CD4-positive, CD25-positive, alpha-beta regulatory T cell (primary cell): ENCODE measurements at regions not wholly inside any gene's neighbourhood (a gene's known extent, or its start where the extent isn't known, plus 50 kb on each side); places are given as distances from the start of the nearest gene placed in this dataset.
"Not testable (repeated sequence)": the region's sequence is repeated elsewhere in the genome, so short reads cannot be mapped to it uniquely, and the experiment has no call there.

ENCODE experiments used
- ATAC-seq, 2 donors: fragments of 150-1000 bp; cut with Tn5 transposase; one replicate each; pipeline ENCODE4 v1.10.0; 2021; ENCODE audit warnings: low read depth in 2 of 2, moderate number of reproducible peaks in 2 of 2, moderate library complexity in 1 of 2
- DNase-seq, 3 donors: peaks; one replicate each; pipeline versions ENCODE4 v3.0.0 to v3.0.0-alpha.2; 2012 to 2022; ENCODE audit warnings: mixed read lengths in 1 of 3
- H3K27ac ChIP-seq: one replicate; pipeline ENCODE4 v1.7.0; 2013; ENCODE audit warnings: mild to moderate bottlenecking, low read length; ENCODE audit not compliant: insufficient read depth, poor library complexity, severe bottlenecking
- H3K27me3 ChIP-seq: one replicate; pipeline ENCODE4 v1.7.0; 2013; ENCODE audit warnings: low read length; ENCODE audit not compliant: control insufficient read depth, insufficient read depth
- H3K36me3 ChIP-seq: one replicate; pipeline ENCODE4 v1.7.0; 2013; ENCODE audit warnings: mild to moderate bottlenecking, low read length, moderate library complexity; ENCODE audit not compliant: control insufficient read depth, insufficient read depth
- H3K4me1 ChIP-seq: 2 replicates; pipeline ENCODE4 v1.7.0; 2013; ENCODE audit warnings: mild to moderate bottlenecking, low read length; ENCODE audit not compliant: insufficient read depth, control insufficient read depth, poor library complexity, severe bottlenecking
- H3K4me3 ChIP-seq: one replicate; pipeline ENCODE4 v1.7.0; 2013; ENCODE audit warnings: low read depth, mild to moderate bottlenecking, low read length, moderate library complexity
- H3K9me3 ChIP-seq, 2 experiments: 1 replicate in 1 of 2; 2 replicates in 1 of 2; pipeline ENCODE4 v1.7.0; 2013; ENCODE audit warnings: low read length in 2 of 2, mild to moderate bottlenecking in 1 of 2, moderate library complexity in 1 of 2; ENCODE audit not compliant: control insufficient read depth in 2 of 2
- H3K27ac Mint-ChIP-seq, 3 donors: one replicate each; pipeline ENCODE4 v1.8.0; 2020 to 2022; ENCODE audit warnings: mild to moderate bottlenecking in 3 of 3, mixed read lengths in 3 of 3, moderate library complexity in 2 of 3
- H3K27me3 Mint-ChIP-seq: one replicate; pipeline ENCODE4 v1.8.0; 2022; ENCODE audit warnings: mild to moderate bottlenecking, mixed read lengths
- H3K36me3 Mint-ChIP-seq: one replicate; pipeline ENCODE4 v1.8.0; 2020; ENCODE audit warnings: mixed read lengths
- H3K4me1 Mint-ChIP-seq, 4 donors: one replicate each; pipeline ENCODE4 v1.8.0; 2020 to 2022; ENCODE audit warnings: mixed read lengths in 4 of 4, mild to moderate bottlenecking in 1 of 4
- H3K4me3 Mint-ChIP-seq, 4 donors: one replicate each; pipeline ENCODE4 v1.8.0; 2020 to 2022; ENCODE audit warnings: mild to moderate bottlenecking in 4 of 4, mixed read lengths in 4 of 4, moderate library complexity in 3 of 4
- H3K9me3 Mint-ChIP-seq, 7 donors: one replicate each; pipeline ENCODE4 v1.8.0; 2020 to 2022; ENCODE audit warnings: mixed read lengths in 7 of 7, mild to moderate bottlenecking in 3 of 7, moderate library complexity in 2 of 7

- Mint-ChIP-seq H3K9me3 (peaks cover 0 to under 1% (median 0%) of the 10 kb centered on the region in 7 donors), H3K36me3 (no peaks in the 10 kb centered on the region), H3K27ac (no peak overlapping the region), H3K27me3 (peaks cover 13% of the 10 kb centered on the region), H3K4me3 (no peak overlapping the region), H3K4me1 (no peaks in the 10 kb centered on the region)
- H3K27me3 ChIP-seq = no peaks in the 10 kb centered on the region
- no peaks in the 10 kb centered on the region for H3K36me3 ChIP-seq
- no peak overlapping the region for H3K4me3 ChIP-seq
- no peaks in the 10 kb centered on the region for H3K9me3 ChIP-seq
- H3K4me1 ChIP-seq = peaks cover 6% of the 10 kb centered on the region
- DNase-seq (no peak), ATAC-seq (no peak)
- H3K27ac ChIP-seq = no peak overlapping the region
These were observed 132.3 kb upstream of the SMARCA2 start for GRCh38 chr9:1882711-1883403.

- Mint-ChIP-seq H3K27ac (no peak overlapping the region), H3K27me3 (peaks cover 17% of the 10 kb centered on the region), H3K9me3 (peaks cover 0 to 2% (median 0%) of the 10 kb centered on the region in 7 donors), H3K36me3 (no peaks in the 10 kb centered on the region), H3K4me3 (no peak overlapping the region), H3K4me1 (no peaks in the 10 kb centered on the region)
- H3K4me1 ChIP-seq = no peaks in the 10 kb centered on the region
- no peaks in the 10 kb centered on the region for H3K27me3 ChIP-seq
- no peak for DNase-seq
- H3K9me3 ChIP-seq = no peaks in the 10 kb centered on the region
- H3K27ac ChIP-seq = no peak overlapping the region
- H3K36me3 ChIP-seq = no peaks in the 10 kb centered on the region
- ATAC-seq = no peak
- no peak overlapping the region for H3K4me3 ChIP-seq
These were observed 124.9 kb upstream of the SMARCA2 start for GRCh38 chr9:1890201-1890600.

- no peak overlapping the region for H3K4me3 ChIP-seq
- H3K4me3 Mint-ChIP-seq = no peak overlapping the region
- H3K27me3 ChIP-seq = no peaks in the 10 kb centered on the region
- no peak overlapping the region for H3K27ac Mint-ChIP-seq
- peaks cover 19% of the 10 kb centered on the region for H3K27me3 Mint-ChIP-seq
- DNase-seq (no peak), ATAC-seq (no peak)
- no peak overlapping the region for H3K27ac ChIP-seq
- no peaks in the 10 kb centered on the region for H3K9me3 ChIP-seq
- peaks cover 0 to 2% (median 0%) of the 10 kb centered on the region in 7 donors for H3K9me3 Mint-ChIP-seq
- no peaks in the 10 kb centered on the region for H3K4me1 Mint-ChIP-seq
- H3K36me3 ChIP-seq = no peaks in the 10 kb centered on the region
- H3K4me1 ChIP-seq = no peaks in the 10 kb centered on the region
- H3K36me3 Mint-ChIP-seq = no peaks in the 10 kb centered on the region
These were observed 124.3 kb upstream of the SMARCA2 start for GRCh38 chr9:1890816-1891215.

GRCh38 chr9:1903080-1903704 lies 112.0 kb upstream of the SMARCA2 start:
- peaks cover 4 to 49% (median 19%) of the 10 kb centered on the region in 7 donors for H3K9me3 Mint-ChIP-seq
- not testable (repeated sequence) for DNase-seq, H3K4me3 ChIP-seq, H3K4me1 Mint-ChIP-seq, H3K36me3 ChIP-seq, H3K27ac ChIP-seq, H3K4me1 ChIP-seq, H3K27me3 ChIP-seq, ATAC-seq, H3K27ac Mint-ChIP-seq, H3K4me3 Mint-ChIP-seq, H3K27me3 Mint-ChIP-seq, H3K36me3 Mint-ChIP-seq
- H3K9me3 ChIP-seq = peaks cover 2 to 12% of the 10 kb centered on the region in 2 experiments

- H3K27me3 ChIP-seq = no peaks in the 10 kb centered on the region
- peaks cover 4% of the 10 kb centered on the region for H3K27me3 Mint-ChIP-seq
- H3K36me3 ChIP-seq = no peaks in the 10 kb centered on the region
- no peaks in the 10 kb centered on the region for H3K4me1 Mint-ChIP-seq
- H3K9me3 Mint-ChIP-seq = peaks cover 0 to 30% (median 7%) of the 10 kb centered on the region in 7 donors
- no peak overlapping the region for H3K4me3 ChIP-seq
- peaks cover 0 to 4% of the 10 kb centered on the region in 2 experiments for H3K9me3 ChIP-seq
- peaks cover 8% of the 10 kb centered on the region for H3K36me3 Mint-ChIP-seq
- ATAC-seq (no peak), DNase-seq (no peak)
- H3K27ac ChIP-seq = no peak overlapping the region
- H3K4me1 ChIP-seq = no peaks in the 10 kb centered on the region
- H3K27ac Mint-ChIP-seq = no peak overlapping the region
- H3K4me3 Mint-ChIP-seq = no peak overlapping the region
These were observed 107.7 kb upstream of the SMARCA2 start for GRCh38 chr9:1907465-1907864.

GRCh38 chr9:1909322-1909721 lies 105.8 kb upstream of the SMARCA2 start:
- H3K9me3 Mint-ChIP-seq = peaks cover 0 to 13% (median 4%) of the 10 kb centered on the region in 7 donors
- peaks cover 5% of the 10 kb centered on the region for H3K36me3 Mint-ChIP-seq
- H3K27ac Mint-ChIP-seq = no peak overlapping the region
- no peaks in the 10 kb centered on the region for H3K27me3 Mint-ChIP-seq
- no peaks in the 10 kb centered on the region for H3K4me1 Mint-ChIP-seq
- no peaks in the 10 kb centered on the region for H3K4me1 ChIP-seq
- H3K9me3 ChIP-seq = no peaks in the 10 kb centered on the region
- ATAC-seq (no peak), DNase-seq (no peak)
- H3K4me3 ChIP-seq = no peak overlapping the region
- H3K36me3 ChIP-seq = no peaks in the 10 kb centered on the region
- H3K4me3 Mint-ChIP-seq = no peak overlapping the region
- no peak overlapping the region for H3K27ac ChIP-seq
- no peaks in the 10 kb centered on the region for H3K27me3 ChIP-seq

- no peaks in the 10 kb centered on the region for H3K27me3 Mint-ChIP-seq
- ATAC-seq = no peak
- H3K36me3 Mint-ChIP-seq = peaks cover 5% of the 10 kb centered on the region
- H3K9me3 Mint-ChIP-seq = peaks cover 0 to 4% (median 0%) of the 10 kb centered on the region in 7 donors
- no peak overlapping the region for H3K4me3 Mint-ChIP-seq
- Histone ChIP-seq H3K4me1 (no peaks in the 10 kb centered on the region), H3K36me3 (no peaks in the 10 kb centered on the region), H3K27ac (no peak overlapping the region), H3K27me3 (no peaks in the 10 kb centered on the region), H3K9me3 (no peaks in the 10 kb centered on the region), H3K4me3 (no peak overlapping the region)
- no peak overlapping the region for H3K27ac Mint-ChIP-seq
- peaks cover 0 to 4% (median 0%) of the 10 kb centered on the region in 4 donors for H3K4me1 Mint-ChIP-seq
- DNase-seq = no peak
These were observed 104.8 kb upstream of the SMARCA2 start for GRCh38 chr9:1910269-1910811.
